GM18867 (cell line): ENCODE measurements at regions not wholly inside any gene's neighbourhood (a gene's known extent, or its start where the extent isn't known, plus 50 kb on each side); places are given as distances from the start of the nearest gene placed in this dataset.

ENCODE experiments used
- ATAC-seq: cut with Tn5 transposase; IDR thresholded peaks from one replicate; pipeline ENCODE4 v1.9.1; 2021; ENCODE audit warnings: mild to moderate bottlenecking, moderate library complexity; ENCODE audit not compliant: unreplicated experiment

DNA sequence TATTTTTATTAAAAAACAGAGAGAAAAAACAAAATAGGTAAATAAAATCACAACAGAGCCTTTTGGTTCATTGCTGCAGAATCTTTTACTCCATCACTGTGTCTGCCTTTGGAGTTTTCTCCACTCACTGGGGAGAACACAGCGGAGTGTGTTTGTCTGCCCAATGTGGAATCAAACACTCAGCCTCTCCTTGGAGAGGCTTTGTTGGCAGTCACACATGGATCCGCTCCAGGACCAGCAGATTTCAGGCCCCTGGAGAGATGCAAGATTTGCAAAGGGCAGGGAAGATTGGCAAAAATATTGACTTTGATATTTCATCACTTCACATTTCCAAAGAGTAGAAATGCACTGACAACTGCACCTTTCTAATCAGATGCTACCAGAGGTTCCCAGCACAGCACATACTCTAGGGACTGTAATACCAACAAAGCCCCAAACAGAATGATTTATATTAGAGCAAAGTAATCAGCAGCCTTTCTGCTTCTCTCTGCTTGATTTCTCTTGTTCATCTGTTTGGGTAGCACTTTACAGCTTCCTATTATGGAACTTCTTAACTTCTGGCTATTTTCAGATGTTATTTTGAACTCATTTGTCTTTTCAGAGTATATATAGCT lies 1898.8 kb upstream of the PIK3C3 start:
- ATAC-seq = no peak

DNA sequence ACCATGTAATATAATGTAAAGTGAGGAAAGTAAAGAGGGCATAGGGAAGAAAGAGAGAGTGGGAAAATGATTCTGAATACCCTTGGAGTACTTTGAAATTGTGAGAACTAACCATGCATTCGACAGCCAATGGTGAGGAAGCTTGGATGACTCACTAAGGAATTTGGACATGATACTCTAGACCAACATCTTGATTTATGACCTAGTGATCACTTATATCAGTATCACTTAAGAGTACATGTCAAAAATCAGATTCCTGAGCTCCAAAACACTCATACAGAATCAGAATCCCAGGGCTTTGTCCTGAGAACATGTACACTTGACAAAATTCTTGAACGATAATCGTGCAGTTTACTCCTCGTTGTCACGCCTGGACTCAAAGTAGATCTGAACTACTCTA lies 1899.8 kb upstream of the PIK3C3 start:
- no peak for ATAC-seq

DNA sequence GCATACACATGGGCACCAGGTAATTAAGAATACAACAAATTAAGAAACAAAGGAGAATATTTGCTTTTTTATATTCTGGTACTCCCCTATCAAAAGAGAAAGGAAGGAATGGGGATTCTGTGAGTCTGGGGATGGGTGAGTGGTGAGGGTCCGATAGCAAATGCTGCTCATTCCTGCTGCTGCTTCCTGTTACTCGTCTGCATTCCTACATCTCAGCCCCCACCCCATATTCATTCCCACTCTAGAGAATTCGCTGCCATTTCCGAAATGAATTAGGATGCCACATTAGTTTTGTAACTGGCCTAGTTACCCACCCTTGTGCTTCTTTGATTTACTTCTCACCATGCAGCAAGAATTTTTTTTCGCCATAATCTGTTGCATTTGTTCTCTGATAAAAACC lies 1905.3 kb upstream of the PIK3C3 start:
- ATAC-seq = no peak

DNA sequence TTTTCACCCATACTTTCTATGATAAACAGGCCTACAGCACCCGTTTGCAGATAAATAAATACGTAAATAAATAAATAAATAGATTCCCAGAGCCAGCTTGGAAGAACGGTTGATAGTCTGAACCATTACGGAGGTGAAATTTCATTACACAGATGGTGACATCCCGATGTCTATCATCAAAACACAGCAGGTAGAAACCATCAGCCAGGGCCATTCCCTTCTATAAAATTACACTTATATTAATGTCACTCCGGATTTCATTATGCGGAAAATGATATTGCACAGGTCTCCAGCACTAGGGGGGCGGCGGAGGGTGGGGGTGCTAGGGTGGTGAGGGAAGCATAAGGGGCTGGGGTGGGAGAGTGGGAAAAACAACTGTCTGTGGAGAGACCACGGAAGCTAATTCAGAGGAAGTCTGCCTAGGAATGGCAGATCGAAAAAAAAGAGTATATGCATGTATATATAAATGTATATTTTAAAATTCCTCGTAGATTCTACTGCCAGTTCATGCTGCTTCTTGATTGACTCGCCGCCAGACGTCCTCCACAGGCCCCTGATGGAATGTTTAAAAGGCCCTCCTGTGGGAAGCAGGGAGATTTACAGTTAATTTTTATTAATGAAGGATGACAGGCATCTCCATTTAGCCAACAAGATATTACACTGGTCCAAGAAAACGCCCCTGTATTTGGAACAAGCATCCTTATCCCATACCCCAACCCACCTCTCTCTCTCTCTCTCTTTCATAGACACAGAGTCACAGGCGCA lies 1906.0 kb upstream of the PIK3C3 start:
- ATAC-seq = no peak

DNA sequence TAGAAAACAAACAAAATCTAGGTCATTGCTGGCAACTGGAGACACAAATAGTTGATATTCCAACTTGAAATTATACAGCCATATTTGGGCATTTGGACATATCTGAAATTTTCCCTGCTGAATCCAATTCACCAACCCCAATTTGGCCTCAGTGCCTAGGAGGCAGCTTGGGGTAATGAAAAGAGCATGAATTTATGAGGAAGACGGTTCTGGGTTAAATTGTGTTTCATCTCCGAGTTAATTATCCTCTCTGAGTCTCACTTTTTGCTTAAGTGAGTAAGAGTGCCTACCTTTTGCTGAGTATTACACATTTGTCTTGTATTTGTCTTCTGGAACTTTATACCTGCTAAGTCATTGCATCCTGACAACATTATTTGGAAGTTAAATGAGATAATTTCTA lies 1906.8 kb upstream of the PIK3C3 start:
- no peak for ATAC-seq

DNA sequence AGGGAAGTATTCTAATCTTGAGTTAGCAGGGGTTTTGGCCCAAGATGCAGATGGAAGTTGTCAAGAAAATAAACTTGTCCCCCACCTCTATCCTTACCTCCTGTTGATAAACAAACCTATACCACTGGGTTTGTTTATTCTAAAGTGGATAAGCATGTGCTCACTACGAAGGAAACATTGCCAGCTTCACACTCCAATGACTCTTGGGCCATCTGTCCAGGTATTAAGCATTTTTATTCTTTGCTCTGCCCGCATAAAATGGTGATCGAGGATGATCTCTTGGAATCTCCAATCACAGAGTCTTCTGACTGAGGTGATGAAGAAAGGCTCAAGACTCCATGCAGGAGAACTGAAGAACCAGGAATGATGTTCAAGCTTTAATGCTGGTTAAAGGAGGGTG lies 1908.4 kb upstream of the PIK3C3 start:
- ATAC-seq = no peak

DNA sequence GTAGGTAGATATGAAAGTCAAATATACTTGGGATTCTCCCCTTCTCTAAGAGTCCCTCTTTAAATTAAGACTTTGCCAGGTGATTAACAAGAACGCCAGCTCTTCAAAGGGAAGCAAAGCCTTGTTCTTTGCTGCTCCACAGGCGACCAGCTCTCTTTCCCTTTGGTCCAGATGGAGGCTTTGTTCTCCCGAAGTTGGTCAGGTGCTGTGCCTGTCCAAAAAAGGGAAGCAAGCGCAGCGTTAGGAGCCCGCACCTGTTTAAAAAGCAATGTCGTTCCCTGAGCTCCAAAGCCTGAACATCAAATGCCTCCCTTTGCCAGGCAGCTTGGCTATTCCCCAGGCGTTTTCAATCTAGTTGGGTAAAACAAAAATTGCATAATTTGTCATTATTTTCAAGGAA lies 1913.1 kb upstream of the PIK3C3 start:
- ATAC-seq = no peak

DNA sequence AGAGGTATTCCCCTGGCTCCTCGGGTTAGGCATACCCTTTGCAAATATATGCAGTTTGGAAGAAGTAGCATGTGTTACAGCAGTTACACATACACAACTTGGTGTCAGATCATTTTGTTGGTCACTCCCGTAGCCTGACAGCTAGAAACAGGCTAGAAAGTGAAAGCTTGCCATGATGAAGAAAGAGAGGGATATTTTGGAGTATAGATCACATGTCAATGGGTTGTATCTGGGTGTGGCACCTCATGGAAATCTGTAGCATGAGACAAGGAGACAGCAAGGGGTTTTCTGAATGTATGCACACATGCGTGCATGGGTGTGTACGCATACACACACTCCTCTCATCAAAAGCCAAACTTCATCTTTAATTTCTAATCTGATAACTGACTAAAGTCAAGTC lies 1914.5 kb upstream of the PIK3C3 start:
- no peak for ATAC-seq

DNA sequence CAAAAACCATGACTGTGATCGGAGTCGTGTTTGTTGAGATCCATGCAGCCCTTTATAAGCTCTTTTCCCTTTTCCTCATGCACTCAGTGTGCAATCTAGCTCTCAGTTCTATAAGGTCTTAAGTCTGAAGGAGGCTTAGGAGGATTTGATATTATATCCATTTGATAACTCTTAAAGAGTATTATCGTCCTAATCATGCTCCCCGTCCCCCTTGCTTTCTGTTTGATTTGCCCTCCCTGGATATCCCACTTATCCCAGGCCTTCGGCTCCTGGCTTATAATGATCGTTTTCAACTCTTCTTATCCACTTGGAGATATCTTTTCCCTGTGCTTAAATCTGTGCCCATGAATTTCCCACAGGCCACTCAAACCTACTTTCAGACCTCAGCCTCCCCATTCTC lies 1917.7 kb upstream of the PIK3C3 start:
- no peak for ATAC-seq

DNA sequence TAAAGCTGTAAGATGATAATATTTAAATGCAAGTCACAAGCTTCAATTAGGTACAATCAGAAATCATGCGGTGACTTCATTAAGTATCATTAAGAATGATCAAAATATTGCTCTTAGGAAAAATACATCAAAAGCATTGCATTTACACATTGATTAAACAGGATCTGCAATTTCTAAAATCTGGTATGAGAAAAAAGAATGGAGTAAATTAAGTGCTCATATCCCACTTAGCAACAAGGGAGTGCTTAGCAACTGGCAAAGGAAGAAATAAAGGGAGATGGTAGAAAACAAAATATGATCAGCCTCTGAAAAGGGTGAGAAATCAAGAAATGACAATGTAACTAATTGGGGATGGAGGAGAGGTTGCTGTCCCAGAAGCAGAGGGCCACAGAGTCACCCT lies 1918.2 kb upstream of the PIK3C3 start:
- ATAC-seq = no peak

DNA sequence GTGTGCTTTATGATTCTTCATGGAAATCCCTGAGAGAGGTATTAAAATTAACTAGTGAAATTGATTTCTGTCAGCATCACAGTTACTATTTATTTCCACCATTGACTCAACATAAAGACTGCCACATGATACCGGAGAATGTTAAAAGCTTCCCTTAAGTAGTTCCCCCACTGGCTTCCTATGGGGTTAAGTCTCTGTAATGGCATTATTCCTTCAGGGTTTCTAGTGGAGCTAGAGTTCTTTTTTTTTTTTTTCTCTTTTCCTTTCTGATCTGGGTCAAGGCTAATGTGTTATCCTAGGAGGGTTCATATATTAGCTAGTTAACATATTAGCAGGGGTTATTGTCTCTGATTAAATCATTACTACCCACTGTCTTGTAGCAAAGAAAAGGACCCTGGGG lies 1919.1 kb upstream of the PIK3C3 start:
- no peak for ATAC-seq

DNA sequence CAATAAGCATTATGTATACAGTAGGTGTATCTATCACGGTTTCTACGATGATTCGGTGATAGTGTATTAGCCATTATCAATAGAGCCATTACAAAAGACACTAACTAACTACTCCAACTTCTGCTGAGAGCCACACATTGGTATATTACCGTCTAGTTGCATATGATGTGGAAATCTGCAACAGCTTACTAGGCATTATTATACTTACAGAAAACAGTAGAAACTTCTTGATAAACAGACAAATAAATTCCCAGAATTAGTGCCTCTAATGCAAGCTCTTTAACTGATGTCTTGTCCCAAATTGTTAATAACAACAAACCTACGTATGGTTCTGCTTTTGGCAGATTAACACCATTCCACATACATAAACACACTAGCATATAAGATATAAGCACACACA lies 1923.0 kb upstream of the PIK3C3 start:
- ATAC-seq = no peak

DNA sequence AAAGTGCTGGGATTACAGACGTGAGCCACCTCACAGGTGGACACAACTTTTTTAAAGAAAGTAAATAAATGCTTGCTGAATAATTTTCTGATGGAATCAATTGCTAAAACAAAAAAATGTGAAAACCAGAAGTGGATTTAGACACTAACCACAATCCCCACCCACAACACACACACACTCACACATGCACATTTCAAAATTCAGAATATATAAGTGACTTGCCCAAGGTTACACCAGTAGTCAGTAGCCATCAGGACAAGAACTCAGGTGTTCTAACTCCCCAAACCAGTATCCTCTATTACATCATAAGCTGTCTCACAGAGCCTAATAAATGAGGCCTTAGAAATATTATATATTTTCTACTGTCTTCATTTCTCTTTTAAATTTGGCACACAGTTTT lies 1923.6 kb upstream of the PIK3C3 start:
- ATAC-seq = no peak

DNA sequence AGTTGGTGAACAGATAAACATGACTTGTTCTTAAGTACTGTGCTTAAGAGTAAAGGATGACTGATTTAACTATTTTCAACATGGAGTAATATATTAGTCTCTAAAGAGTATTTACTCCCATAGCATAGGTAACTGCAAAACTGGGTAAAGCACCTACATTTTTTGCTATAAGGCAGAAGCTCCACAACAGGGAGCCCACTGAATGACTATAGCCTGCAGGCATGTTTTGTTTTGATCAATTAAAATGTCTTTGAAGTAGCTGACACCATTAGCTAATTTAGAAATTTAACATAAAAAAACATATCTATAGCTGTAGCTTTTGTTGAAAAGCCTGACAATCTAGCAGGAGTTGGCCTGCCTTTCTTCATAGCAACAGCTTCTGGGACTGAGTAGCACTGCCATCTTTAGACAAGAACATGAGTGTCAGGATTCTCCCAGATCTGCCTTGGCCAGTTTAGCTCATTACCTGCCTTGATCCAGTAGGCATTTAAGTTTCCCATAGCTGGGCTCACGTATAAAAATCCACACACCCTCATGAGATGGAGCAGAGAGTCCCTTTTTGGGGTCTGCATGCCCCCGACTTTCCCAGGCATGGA lies 1935.1 kb upstream of the PIK3C3 start:
- ATAC-seq = no peak

DNA sequence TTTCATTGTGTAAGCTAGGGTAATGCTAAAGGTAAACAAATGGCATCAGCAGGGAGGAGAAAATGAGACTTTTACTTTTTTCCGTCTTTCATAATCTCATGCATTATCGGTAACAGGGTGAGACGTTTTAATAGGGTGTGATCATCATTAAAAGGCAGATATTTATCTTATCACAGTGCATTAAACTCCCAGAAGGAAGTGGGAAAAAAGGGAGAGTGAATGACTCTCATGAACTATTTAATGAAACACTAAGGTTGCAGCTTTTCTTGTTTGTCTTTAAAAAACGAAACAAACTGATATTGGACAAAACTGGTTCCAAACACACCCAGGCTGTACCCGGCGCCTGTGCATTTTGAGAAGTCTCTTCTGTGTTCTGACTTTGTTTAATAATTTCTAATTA lies 1936.8 kb upstream of the PIK3C3 start:
- ATAC-seq = no peak

DNA sequence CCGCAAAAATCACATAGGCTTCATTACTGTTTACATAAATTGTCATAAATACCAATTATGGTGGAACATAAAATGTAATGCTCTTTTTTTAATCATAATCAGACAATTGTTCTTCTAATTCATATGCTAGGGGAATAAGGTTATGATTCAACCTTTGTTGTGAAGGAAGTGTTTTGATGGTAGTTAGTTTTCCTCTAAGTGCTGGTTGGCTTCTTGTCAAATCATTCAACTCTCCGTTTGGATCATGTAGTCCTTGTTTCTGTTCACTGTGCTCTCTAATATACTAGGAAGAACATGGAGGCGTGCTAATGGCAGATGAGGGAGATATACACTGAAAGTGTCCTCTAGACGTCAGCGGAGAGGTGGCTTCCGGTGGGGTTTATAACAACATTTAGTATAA lies 1938.0 kb upstream of the PIK3C3 start:
- no peak for ATAC-seq

DNA sequence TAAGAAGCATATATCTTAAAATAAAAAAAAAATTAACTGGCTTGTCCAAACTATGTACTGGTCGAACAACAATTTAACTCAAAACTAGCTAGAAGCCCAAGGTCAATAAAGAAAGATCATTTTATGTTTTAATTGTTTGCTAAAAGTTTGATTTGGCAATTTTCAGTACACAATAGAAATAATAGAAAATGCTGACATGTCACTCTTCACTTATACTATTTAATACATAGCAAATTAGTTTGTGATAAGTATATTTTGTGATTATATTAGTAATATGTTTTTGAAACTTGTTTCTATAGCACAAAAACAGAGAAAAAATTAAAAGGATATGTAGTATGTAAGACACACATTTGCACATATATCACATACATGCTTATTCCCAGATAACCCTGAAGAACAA lies 1938.6 kb upstream of the PIK3C3 start:
- ATAC-seq = no peak

DNA sequence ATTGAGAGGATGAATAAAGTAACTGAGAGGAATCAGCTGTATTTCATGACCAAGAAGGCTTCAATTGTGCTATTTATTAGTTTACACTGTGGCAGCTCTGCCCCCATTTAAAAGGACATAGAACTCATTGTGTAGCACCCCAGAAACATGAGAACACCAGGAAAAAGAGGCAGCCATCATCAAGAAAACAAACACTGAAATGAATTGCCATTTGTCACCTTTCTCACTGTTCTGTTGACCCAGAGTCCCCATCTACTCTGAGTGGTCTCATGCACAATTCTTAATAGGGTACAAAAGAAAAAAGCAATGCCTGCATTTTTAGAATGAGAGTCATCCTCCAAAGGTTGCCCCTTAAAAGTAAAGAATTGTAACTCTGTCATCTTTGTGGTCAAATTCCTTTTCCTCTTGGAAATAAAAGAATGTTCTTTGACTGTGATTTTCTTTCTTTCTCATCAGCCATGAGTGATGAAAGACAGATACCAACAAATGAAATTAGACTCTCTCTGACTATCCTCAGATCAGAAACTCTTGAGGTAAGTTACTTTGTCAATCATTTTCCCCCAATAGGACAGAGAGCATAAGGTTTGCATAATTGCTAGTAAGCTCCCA lies 1941.9 kb upstream of the PIK3C3 start:
- ATAC-seq = no peak

DNA sequence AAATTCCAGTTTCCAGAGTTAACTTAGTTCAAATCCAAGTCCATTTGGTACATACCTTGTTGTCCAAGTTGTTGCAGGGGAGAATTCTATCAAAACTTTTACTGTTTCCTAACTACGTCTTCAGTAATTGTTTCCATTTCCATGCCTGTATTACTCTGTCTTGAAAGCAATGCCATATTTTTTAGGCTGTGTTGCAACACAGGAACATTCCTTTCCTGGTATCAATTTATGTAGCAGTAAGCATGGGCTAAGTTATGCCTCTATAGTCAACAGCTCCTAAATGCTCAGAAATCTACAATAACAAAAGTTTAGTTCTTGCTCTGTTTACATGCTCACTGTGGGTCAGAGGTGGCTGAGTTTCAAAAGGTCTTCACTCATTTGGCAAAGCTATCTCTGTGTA lies 1943.8 kb upstream of the PIK3C3 start:
- ATAC-seq = no peak

DNA sequence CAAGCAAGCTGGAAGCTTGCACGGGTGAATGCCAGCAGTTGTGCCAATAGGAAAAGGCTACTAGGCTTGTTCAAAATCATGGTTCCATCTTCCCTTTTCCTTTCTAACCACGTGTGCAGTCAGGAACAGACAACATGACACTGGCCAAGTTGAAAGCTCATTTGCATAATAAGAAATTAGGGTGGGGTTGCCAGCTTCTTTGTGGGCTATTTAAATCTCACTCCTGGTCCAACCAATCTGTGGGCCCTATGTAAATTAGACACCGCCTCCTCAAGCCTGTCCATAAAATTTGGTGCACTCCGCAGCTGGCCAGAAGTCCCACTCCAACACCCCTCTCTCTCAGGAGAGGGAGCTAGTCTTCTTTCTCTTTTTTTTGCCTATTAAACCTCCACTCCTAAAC lies 1948.4 kb upstream of the PIK3C3 start:
- ATAC-seq = no peak

DNA sequence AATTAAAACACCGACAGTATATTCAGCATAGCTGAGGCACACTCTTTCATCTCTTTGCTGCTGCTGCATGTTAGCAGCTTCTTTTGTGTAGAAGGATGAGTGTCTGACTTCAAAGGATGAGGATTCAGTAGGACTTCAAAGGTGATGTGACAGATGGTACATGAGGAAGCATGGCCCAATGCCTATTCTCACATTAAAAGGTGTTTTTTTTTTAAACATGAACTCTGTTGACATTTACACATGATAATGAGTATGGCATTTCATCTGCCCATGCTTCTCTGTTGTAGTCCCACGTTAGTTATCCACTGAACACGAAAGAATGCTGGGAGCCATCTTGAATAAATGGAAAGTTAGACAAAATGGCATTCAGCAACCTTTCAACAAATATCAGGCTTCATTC lies 1950.8 kb upstream of the PIK3C3 start:
- no peak for ATAC-seq

DNA sequence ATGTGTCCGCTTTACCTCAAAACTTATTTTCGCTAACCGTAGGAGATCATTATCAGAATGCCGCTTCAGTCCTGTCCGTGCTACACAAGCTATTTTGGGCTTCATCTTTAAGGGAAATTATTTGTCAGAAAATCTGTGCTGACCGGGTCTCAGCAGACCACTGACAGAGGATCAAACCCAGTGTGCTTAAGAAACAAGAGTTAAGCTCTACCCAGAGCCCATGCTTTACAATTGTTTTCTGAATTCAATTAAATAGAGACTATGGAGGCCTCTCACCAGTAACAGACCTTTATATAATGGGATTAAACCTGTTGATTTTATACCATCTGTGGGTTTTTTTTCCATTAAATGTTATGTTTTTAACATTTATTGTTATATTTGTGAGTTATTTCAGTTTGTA lies 1956.7 kb upstream of the PIK3C3 start:
- ATAC-seq = no peak
